IPS-NIHi11 (cell line): ENCODE measurements at regions not wholly inside any gene's neighbourhood (a gene's known extent, or its start where the extent isn't known, plus 50 kb on each side); places are given as distances from the start of the nearest gene placed in this dataset.
"Not testable (repeated sequence)": the region's sequence is repeated elsewhere in the genome, so short reads cannot be mapped to it uniquely, and the experiment has no call there.

Experiments used
- DNase-seq: peaks from one replicate; pipeline ENCODE4 v3.0.0; 2012; ENCODE audit warnings: mixed read lengths, low spot score

DNA sequence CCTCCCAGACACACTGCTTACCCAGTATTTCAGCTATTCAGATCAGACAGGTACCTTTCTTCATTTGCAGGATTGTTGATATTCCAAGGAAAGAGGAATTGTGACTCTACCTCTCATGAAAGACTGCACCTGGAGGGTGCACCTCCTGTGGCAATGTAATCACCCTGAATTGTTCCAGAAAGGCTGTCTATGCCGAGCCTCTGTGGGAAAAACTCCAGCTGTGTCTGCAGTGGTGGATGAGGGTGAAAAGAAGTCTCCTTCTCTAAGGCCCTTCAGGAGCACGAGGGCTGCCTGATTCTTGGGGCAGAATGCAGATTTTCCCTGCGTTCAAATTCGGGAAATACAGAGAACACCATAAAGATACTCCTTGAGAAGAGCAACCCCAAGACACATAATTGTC, 108.2 kb upstream of the ADAMTS3 start:
- no peak for DNase-seq

DNA sequence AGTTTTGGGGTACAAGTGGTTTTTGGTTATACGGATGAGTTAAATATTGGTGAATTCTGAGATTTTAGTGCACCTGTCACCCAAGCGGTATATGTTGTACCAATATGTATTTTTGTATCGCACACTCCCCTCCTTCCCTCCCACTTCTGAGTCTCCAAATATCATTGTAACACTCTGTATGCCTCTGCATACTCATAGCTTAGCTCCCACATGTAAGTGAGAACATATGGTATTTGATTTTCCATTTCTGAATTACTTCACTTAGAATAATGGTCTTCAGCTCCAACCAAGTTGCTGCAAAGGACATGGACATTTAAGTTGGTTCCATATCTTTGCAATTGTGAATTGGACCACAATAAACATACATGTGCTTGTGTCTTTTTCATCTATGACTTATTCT, 103.0 kb upstream of the ADAMTS3 start:
- DNase-seq, result no peak

DNA sequence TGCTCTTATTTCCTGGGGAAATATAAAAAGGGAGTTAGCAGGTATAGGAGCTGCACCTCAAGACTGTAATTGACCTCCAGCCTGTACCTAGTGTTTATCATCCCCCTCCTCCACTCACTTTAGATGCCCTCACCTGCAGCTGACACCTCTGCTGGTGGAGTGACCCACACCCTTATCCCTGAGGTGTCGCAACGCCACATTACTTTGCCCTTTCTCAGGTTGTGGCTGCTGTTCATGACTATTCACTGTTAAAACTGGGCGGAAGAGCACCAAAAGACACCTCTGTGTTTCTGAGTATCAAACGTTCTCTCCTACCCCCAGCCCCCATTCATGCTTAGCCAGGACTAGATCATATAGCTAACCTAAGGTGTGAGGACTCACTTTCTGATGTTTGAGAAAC, 101.5 kb upstream of the ADAMTS3 start:
- DNase-seq, result no peak

DNA sequence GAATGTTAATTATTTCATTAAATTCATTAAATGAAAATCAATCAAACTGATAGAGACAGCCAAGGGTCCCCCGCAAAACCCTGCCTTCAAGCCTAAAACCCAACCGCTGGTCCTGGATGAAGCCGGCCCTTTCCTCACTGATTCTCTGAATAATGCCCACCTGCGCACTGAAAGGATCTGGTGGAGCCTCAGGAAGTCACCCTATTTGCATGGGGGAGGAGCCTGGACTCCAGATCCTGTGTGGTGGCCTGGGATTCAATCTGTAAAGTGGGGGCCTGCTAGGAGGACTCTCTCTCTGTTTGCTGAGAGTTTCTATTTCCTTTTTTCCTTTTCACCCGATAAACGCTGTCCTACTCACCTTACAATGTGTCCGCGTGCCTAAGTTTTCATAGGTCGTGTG, 97.9 kb upstream of the ADAMTS3 start:
- DNase-seq, result peak; percentile 28

DNA sequence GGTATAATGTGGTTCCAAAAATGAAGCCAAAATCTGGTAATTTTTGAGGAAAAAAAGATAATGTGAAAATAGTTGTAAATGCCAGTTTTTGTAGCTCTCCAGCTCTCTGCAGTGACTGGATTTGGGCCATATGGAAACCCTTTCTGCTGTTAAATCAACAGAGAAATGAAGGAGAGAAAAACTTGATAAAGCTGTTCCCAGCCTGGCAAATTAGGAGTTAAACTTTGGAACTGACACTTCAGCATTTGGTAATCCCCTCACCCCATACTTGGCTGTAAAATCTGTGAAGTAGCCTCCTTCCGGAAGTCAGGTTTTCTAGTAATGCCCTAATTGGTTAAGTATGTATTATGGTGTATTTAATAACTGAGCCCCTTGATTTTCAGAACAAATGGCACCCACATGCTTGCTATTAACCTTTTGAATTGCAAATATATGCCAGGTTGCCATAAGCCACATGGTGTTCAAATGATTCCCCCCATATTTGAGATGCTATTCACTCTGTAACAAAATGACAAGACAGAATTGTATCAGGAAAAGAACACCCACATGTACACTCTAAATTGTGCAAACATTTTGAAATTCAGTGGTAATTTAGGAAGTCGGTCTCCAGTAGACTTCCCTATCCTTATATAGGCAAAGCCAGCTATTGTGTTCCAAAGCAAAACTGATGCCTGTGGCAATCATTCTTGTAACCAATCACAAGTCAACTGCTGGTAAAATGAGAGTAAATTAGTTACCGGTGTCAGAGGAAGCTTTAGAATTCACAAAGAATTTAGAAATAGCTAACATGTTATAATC, 96.3 kb upstream of the ADAMTS3 start:
- no peak for DNase-seq

DNA sequence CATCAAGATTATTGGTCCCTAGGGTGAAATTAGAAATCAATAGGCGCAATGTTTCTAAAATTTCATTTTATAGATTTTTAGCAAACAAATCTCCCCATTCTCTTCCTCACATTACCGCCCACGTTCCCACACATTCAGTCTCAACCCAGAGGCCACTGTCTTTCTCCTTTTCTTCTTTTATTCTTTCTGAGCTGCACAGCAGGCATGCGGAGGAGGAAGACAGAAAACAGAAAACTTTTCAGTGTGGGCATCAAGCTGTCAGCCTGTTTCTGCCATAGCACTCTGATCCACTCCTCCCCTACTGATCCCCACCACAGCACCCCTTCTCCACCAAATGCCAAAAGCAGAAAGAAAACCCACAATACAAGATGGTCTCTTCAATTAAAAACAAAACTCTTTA, 94.8 kb upstream of the ADAMTS3 start:
- peak; percentile 10 for DNase-seq

DNA sequence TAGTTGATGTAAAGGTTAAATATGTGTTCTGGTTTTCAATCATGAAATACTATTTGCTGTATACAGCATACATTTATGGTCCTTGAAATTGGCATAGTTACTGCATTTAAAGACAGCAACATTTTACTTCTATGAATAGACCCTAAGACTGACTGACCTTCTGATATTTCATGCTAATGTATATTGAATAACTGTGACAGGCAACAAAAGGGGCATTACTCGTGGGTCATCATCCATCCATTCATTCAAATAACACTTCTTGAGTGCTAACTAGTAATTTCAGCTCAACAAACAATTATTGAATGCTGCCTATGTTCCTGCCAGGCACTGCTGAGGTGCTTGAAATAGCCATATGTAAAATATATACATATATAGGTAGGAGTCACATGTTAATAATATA, 92.8 kb upstream of the ADAMTS3 start:
- no peak for DNase-seq

DNA sequence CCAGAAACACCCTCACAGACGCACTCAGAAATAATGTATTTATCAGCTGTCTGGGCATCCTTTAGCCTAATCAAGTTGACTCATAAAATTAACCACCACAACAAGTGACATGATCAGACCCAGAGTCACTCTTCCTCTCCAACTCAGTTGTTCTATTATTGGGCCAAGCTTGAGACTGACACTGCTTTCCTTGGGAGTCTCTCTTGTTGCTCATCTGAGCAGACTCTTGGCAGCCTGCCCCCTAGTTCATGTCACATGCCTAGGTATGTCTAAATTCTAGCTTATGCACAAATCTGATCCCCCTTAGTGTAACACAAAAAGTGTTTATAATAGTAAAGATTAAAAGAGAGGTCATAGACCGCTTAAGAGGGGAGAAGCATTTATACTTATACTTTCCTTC, 72.6 kb upstream of the ADAMTS3 start:
- no peak for DNase-seq

- DNase-seq, result not testable (repeated sequence)
Measured at GRCh38 chr4:72636866-72637265, 67.8 kb upstream of the ADAMTS3 start.

GRCh38 chr4:72635931-72636330, 66.9 kb upstream of the ADAMTS3 start:
- DNase-seq, result not testable (repeated sequence)

GRCh38 chr4:72632253-72632652, 63.2 kb upstream of the ADAMTS3 start:
- not testable (repeated sequence) for DNase-seq

DNA sequence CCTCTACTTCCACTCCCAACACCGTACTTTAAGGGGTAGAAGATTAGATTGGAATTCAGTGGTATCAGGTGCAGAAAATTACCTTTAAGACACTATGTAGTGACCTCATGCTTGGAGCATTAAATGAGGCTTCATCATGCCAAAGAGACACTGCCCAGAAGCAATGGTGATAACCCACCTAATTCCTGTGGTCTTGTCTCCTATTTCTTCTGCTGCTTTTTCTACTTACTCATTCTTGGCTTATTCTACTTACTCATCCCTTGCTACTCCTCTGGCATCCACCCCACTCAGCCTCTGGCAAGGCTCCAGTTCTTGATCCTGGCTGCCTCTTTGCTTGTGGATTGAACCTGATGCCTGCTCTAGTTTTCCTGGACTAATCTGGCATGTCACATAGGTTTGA, 62.3 kb upstream of the ADAMTS3 start:
- DNase-seq, result no peak

- no peak for DNase-seq
Measured at GRCh38 chr4:72629540-72629939, 60.5 kb upstream of the ADAMTS3 start.

DNA sequence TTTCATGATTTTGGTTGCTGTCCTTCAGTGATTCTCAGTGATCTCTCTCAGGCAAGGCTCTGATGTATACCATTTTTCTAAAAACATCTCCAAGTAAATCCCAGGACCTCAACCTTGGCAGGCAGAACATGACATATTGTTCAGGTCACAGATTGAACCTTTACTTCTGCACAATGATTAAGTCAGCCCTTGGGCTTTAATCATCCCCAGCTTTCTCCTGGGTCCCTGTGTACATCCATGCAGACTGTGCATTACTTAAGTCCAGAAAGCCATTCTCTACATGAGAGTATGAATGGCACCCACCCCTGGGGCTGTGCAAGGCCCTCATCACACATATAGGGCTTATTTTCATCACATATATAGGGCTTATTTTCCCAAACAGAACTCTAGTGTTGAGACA, 58.7 kb upstream of the ADAMTS3 start:
- DNase-seq, result no peak
